ENCODE measurements at regions not wholly inside any gene's neighbourhood (a gene's known extent, or its start where the extent isn't known, plus 50 kb on each side); places are given as distances from the start of the nearest gene placed in this dataset.

- TF ChIP-seq JUND (IDR thresholded peaks at IDR 0.05; ENCODE audit: low read length) (no peak), ATF3 (IDR thresholded peaks at IDR 0.05; ENCODE audit: insufficient read depth, low read depth, low read length) (no peak), FOSL1 (IDR thresholded peaks at IDR 0.05; ENCODE audit: insufficient read depth, low read depth, low read length) (no peak), RAD21 (IDR thresholded peaks at IDR 0.05 in 1 of 2, conservative IDR thresholded peaks at IDR 0.05 in 1 of 2; ENCODE audit: low read depth in 2 of 2, low read length in 2 of 2) (no peak), USF2 (IDR thresholded peaks at IDR 0.05; ENCODE audit: low read length) (no peak), CTCF (IDR thresholded peaks at IDR 0.05; ENCODE audit: control extremely low read depth in 1 of 3, insufficient read depth in 1 of 3, low read depth in 1 of 3, low read length in 3 of 3) (no peak), EGR1 (IDR thresholded peaks at IDR 0.05; ENCODE audit: borderline replicate concordance, low read depth, low read length) (no peak), TAF1 (IDR thresholded peaks at IDR 0.05; ENCODE audit: low read depth, low read length) (no peak), CEBPB (IDR thresholded peaks at IDR 0.05; ENCODE audit: low read depth, low read length) (no peak), SIN3A (conservative IDR thresholded peaks at IDR 0.05 in 1 of 2, IDR thresholded peaks at IDR 0.05 in 1 of 2; ENCODE audit: low read depth in 1 of 2, low read length in 2 of 2) (no peak)
Measured at GRCh38 chr20:10927936-10928840, 254.4 kb upstream of the JAG1 start.

Data from H1 (cell line).